ENCODE measurements at regions not wholly inside any gene's neighbourhood (a gene's known extent, or its start where the extent isn't known, plus 50 kb on each side); places are given as distances from the start of the nearest gene placed in this dataset.

DNA sequence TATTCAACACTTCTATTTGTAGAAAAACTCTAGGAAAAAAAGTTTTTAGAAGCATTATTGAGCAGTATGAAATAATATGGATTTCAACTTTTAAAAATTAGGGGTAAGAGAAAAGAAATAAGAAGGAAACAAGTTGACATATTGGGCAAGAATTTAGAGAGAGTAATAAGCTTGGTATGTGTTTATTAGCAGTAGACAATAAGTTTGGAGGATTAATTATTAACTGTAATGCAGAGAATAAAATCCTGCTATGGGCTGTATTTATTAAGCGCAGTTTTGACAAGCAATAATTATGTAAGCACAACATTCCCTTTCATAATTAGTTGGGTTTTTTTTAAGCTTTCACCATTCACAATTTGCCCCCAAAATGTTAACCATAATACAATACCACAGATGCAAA is 162.7 kb upstream of the SLC7A11 start:
- TF ChIP-seq CTCF (IDR thresholded peaks at IDR 0.05) (no peak), POLR2A (IDR thresholded peaks at IDR 0.05) (no peak)
